Ishikawa (cell line): ENCODE measurements at regions not wholly inside any gene's neighbourhood (a gene's known extent, or its start where the extent isn't known, plus 50 kb on each side); places are given as distances from the start of the nearest gene placed in this dataset.

ENCODE experiments used
- CEBPB ChIP-seq: IDR thresholded peaks from 2 replicates; pipeline ENCODE4 v1.6.1; 2012
- CREB1 ChIP-seq: IDR thresholded peaks from 2 replicates; pipeline ENCODE4 v1.6.1; 2012; ENCODE audit warnings: low read depth
- EGR1 ChIP-seq: IDR thresholded peaks from 2 replicates; pipeline ENCODE4 v1.6.1; 2012
- EP300 ChIP-seq: IDR thresholded peaks from 2 replicates; pipeline ENCODE4 v1.6.1; 2012; ENCODE audit warnings: borderline replicate concordance
- FOXM1 ChIP-seq: IDR thresholded peaks from 2 replicates; pipeline ENCODE4 v1.6.1; 2012; ENCODE audit warnings: low read depth, borderline replicate concordance
- MAX ChIP-seq: IDR thresholded peaks from 2 replicates; pipeline ENCODE4 v1.6.1; 2012
- NFIC ChIP-seq: IDR thresholded peaks from 2 replicates; pipeline ENCODE4 v1.6.1; 2012
- RAD21 ChIP-seq: IDR thresholded peaks from 2 replicates; pipeline ENCODE4 v1.6.1; 2012; ENCODE audit warnings: low read depth
- TAF1 ChIP-seq: IDR thresholded peaks from 2 replicates; pipeline ENCODE4 v1.6.1; 2012; ENCODE audit warnings: low read depth, mild to moderate bottlenecking
- TCF12 ChIP-seq: IDR thresholded peaks from 2 replicates; pipeline ENCODE4 v1.6.1; 2012; ENCODE audit warnings: low read depth
- TEAD4 ChIP-seq: IDR thresholded peaks from 2 replicates; pipeline ENCODE4 v1.6.1; 2012
- YY1 ChIP-seq: IDR thresholded peaks from 2 replicates; pipeline ENCODE4 v1.6.1; 2012; ENCODE audit warnings: low read depth
- ZBTB7A ChIP-seq: IDR thresholded peaks from 2 replicates; pipeline ENCODE4 v1.6.1; 2012; ENCODE audit warnings: low read depth
- TF ChIP-seq, protein P1 (sequence below): IDR thresholded peaks from 2 replicates; pipeline ENCODE4 v1.6.1; 2012
- TF ChIP-seq, protein P2 (sequence below): IDR thresholded peaks from 2 replicates; pipeline ENCODE4 v1.6.1; 2012; ENCODE audit warnings: low read depth, mild to moderate bottlenecking

DNA sequence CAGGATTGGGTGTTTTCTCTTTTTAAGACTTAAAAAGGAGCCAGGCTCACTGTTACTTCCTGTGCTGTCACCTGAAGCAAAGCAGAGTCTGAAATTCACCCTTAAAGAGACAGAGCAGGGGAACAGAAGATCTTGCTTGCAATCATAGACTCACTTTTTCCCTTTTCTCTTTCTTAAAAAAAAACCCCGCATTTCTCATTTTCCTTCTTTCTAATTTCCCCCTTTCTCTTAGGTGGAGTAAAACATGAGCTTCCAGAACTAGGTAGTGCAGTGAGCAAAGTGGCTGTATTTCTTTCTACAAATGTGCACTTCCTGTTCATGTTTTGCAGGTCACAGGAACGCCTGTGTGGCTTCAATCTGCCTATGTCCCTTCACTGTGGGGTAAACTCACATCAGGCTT lies 381.2 kb downstream of the LPIN1 start:
- TF ChIP-seq EP300, result no peak
- no peak for TF ChIP-seq TCF12
- TF ChIP-seq EGR1, result no peak
- no peak for TF ChIP-seq NFIC
- no peak for TF ChIP-seq TAF1
- TF ChIP-seq YY1, result no peak
- TF ChIP-seq, protein P1, sequence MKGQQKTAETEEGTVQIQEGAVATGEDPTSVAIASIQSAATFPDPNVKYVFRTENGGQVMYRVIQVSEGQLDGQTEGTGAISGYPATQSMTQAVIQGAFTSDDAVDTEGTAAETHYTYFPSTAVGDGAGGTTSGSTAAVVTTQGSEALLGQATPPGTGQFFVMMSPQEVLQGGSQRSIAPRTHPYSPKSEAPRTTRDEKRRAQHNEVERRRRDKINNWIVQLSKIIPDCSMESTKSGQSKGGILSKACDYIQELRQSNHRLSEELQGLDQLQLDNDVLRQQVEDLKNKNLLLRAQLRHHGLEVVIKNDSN, result no peak
- TF ChIP-seq TEAD4, result no peak
- no peak for TF ChIP-seq RAD21
- no peak for TF ChIP-seq FOXM1
- TF ChIP-seq MAX, result no peak
- no peak for TF ChIP-seq CREB1

- TF ChIP-seq TAF1, result no peak
- no peak for TF ChIP-seq RAD21
- no peak for TF ChIP-seq ZBTB7A
- no peak for TF ChIP-seq TEAD4
- TF ChIP-seq MAX, result no peak
- no peak for TF ChIP-seq EP300
- TF ChIP-seq FOXM1, result no peak
- TF ChIP-seq YY1, result no peak
- TF ChIP-seq, protein P1, result no peak
- no peak for TF ChIP-seq NFIC
- TF ChIP-seq CEBPB, result no peak
- TF ChIP-seq, protein P2, sequence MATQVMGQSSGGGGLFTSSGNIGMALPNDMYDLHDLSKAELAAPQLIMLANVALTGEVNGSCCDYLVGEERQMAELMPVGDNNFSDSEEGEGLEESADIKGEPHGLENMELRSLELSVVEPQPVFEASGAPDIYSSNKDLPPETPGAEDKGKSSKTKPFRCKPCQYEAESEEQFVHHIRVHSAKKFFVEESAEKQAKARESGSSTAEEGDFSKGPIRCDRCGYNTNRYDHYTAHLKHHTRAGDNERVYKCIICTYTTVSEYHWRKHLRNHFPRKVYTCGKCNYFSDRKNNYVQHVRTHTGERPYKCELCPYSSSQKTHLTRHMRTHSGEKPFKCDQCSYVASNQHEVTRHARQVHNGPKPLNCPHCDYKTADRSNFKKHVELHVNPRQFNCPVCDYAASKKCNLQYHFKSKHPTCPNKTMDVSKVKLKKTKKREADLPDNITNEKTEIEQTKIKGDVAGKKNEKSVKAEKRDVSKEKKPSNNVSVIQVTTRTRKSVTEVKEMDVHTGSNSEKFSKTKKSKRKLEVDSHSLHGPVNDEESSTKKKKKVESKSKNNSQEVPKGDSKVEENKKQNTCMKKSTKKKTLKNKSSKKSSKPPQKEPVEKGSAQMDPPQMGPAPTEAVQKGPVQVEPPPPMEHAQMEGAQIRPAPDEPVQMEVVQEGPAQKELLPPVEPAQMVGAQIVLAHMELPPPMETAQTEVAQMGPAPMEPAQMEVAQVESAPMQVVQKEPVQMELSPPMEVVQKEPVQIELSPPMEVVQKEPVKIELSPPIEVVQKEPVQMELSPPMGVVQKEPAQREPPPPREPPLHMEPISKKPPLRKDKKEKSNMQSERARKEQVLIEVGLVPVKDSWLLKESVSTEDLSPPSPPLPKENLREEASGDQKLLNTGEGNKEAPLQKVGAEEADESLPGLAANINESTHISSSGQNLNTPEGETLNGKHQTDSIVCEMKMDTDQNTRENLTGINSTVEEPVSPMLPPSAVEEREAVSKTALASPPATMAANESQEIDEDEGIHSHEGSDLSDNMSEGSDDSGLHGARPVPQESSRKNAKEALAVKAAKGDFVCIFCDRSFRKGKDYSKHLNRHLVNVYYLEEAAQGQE, result no peak
- TF ChIP-seq TCF12, result no peak
- TF ChIP-seq CREB1, result no peak
- no peak for TF ChIP-seq EGR1
Observed at GRCh38 chr2:12131975-12132374, 385.5 kb downstream of the LPIN1 start.

DNA sequence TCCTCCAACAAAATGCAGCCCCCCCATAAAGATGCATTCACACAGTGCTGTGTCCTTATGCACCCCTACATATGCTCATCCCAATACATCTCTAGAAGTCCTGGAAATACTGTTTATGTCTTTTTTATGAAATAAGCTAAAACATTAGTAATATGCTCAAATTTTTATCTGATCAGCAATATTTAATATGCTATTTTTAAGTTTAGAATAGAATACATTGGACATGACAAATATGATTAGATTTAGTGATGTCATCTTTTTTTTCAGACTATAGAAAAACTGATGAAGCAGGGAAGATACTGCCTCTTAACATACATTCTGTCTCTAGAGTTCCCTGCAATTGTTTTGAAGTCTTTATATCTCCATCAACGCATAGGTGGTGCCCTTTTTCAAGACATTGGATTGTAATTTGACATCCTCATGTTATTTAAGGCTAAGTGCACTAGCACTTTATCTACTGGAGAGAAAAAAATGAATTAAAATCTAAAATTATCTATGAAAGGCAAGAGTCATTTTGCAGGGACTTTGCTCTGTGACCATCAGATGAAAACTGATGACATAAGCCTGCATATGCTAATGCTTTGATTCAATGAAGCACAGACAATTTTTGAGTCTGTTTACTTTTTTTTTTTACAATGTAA lies 395.3 kb downstream of the LPIN1 start:
- TF ChIP-seq FOXM1 (no peak), TCF12 (no peak), EP300 (no peak), CEBPB (no peak)
- TF ChIP-seq, protein P1, result no peak

DNA sequence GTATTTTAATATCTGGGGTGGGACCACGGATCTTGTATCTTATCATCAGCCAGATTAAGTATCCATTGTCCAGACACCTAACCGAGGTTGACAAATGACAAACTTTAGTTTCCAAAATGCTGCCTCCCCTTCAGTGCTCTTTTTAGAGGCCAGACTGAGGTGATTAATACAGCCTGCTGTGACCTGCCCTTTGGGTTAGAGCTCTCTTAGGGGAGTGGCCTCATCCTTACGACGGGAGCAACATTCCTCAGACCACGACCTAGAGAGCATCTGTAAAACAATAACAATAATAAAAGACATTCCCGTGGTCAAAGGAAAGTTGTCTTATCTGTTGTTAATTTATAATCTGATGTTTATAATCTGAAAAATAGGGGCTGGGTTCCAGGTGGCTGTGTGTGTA lies 405.3 kb downstream of the LPIN1 start:
- TF ChIP-seq, protein P1, result no peak
- TF ChIP-seq FOXM1 (no peak), EP300 (no peak), EGR1 (no peak)

GRCh38 chr2:12152888-12153287 lies 406.5 kb downstream of the LPIN1 start:
- TF ChIP-seq ZBTB7A, result no peak

DNA sequence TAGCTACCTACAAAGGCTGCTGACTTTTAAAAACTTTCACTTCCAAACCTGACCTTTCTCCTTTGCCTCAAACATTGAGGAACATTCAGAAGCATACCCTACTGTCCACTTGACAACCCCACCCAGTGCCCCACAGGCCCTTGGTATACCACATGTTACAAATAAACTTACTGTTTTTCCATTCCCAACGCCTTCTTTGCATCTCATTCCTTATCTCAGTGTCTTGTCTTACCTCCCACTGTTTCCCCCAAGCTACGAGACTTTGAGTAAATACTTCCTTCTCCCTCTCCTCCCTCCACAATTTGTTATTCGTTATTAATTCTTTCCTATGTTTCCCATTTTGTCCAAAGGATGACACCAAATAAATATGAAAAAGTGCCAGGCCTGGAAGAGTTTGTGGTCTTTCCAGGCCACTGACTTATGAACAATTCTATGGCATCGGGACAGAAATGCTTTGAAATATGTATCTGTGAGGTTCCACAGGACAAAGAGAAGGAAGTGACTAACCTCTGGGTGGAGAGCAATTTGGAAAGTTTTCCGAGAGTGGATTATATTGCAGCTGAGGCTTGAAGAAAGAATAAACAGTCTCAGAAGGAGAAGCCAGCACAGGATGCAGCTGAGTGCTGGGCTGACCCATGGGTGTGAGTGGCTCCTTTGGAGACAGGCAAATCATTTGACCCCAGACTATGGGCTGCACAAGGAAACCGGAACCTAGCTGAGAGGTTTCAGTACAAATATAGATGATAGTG lies 409.0 kb downstream of the LPIN1 start:
- TF ChIP-seq EGR1 (no peak), EP300 (peak; percentile 88), FOXM1 (peak; percentile 80; the same call in 1 of the 2 replicates), TCF12 (peak; percentile 85), RAD21 (no peak), MAX (no peak), NFIC (peak; percentile 85), TEAD4 (peak; percentile 41; the same call in 1 of the 2 replicates)
